SU-DHL-6 (cell line): ENCODE measurements at regions not wholly inside any gene's neighbourhood (a gene's known extent, or its start where the extent isn't known, plus 50 kb on each side); places are given as distances from the start of the nearest gene placed in this dataset.

Experiments used
- H2AFZ ChIP-seq: fragments of 200-600 bp; sonication (generic); 2 replicates; pipeline ENCODE4 v1.6.1; 2014; ENCODE audit warnings: low read depth, mild to moderate bottlenecking, moderate library complexity, mixed read lengths, antibody characterized with exemption, low read length; ENCODE audit not compliant: severe bottlenecking
- H3F3A ChIP-seq: fragments of 200-600 bp; shearing (Covaris generic); 2 replicates; pipeline ENCODE4 v1.6.0; 2016; ENCODE audit warnings: antibody characterized with exemption, mild to moderate bottlenecking; ENCODE audit not compliant: insufficient read depth
- H3K27ac ChIP-seq: fragments of 200-600 bp; sonication (generic); 2 replicates; pipeline ENCODE4 v1.5.1; 2016; ENCODE audit warnings: low read depth, mild to moderate bottlenecking, low read length, moderate library complexity, mixed read lengths
- H3K27me3 ChIP-seq: fragments of 200-600 bp; sonication (generic), shearing (Covaris generic); 2 replicates; pipeline ENCODE4 v1.6.0; 2014; ENCODE audit warnings: mild to moderate bottlenecking, low read length
- H3K36me3 ChIP-seq: fragments of 200-600 bp; sonication (generic); 2 replicates; pipeline ENCODE4 v1.6.1; 2014; ENCODE audit warnings: mild to moderate bottlenecking, low read length, mixed read lengths
- H3K4me2 ChIP-seq: fragments of 300-600, 200-600 bp; shearing (Covaris generic), sonication (generic); 2 replicates; pipeline ENCODE4 v1.6.0; 2014; ENCODE audit warnings: low read length, low read depth, mild to moderate bottlenecking; ENCODE audit not compliant: poor library complexity, severe bottlenecking
- H3K4me3 ChIP-seq: fragments of 200-600 bp; sonication (generic); 2 replicates; pipeline ENCODE4 v1.5.1; 2014; ENCODE audit warnings: antibody characterized with exemption, low read length, mild to moderate bottlenecking, mixed read lengths; ENCODE audit not compliant: insufficient read depth, poor library complexity, severe bottlenecking
- H3K79me2 ChIP-seq: fragments of 200-600 bp; sonication (generic); 2 replicates; pipeline ENCODE4 v1.6.1; 2014; ENCODE audit warnings: mild to moderate bottlenecking, low read length, moderate library complexity; ENCODE audit not compliant: insufficient read depth
- H3K9ac ChIP-seq: fragments of 200-600 bp; sonication (generic); 2 replicates; pipeline ENCODE4 v1.7.0; 2014; ENCODE audit warnings: mild to moderate bottlenecking, low read length
- H3K9me2 ChIP-seq: fragments of 200-600 bp; sonication (generic); replicated peaks from 2 replicates; pipeline ENCODE4 v1.6.1; 2014; ENCODE audit warnings: low read length; ENCODE audit not compliant: insufficient read depth
- H3K9me3 ChIP-seq: fragments of 200-600 bp; sonication (generic); 2 replicates; pipeline ENCODE4 v1.6.1; 2014; ENCODE audit warnings: low read length, mixed read lengths; ENCODE audit not compliant: insufficient read depth
- H4K20me1 ChIP-seq: fragments of 200-600 bp; sonication (generic); 2 replicates; pipeline ENCODE4 v1.6.1; 2014; ENCODE audit warnings: low read depth, mild to moderate bottlenecking, antibody characterized with exemption, low read length, moderate library complexity, mixed read lengths
- CTCF ChIP-seq: fragments of 200-600 bp; sonication (generic); IDR thresholded peaks from one replicate; pipeline ENCODE4 v1.5.1; 2017; ENCODE audit warnings: antibody characterized with exemption, mild to moderate bottlenecking, low read length, moderate library complexity; ENCODE audit not compliant: insufficient read depth, poor library complexity, severe bottlenecking
- EZH2phosphoT487 ChIP-seq: fragments of 200-600 bp; sonication (generic), shearing (Covaris generic); conservative IDR thresholded peaks from 2 replicates; pipeline ENCODE4 v1.6.1; 2018; ENCODE audit warnings: mild to moderate bottlenecking, antibody characterized with exemption, low read length, moderate library complexity, mixed read lengths

- H3K4me3 ChIP-seq, result no peak overlapping the region
- H3K79me2 ChIP-seq, result no peaks in the 10 kb centered on the region
- H4K20me1 ChIP-seq, result no peaks in the 10 kb centered on the region
- H3K36me3 ChIP-seq, result no peaks in the 10 kb centered on the region
- H3F3A ChIP-seq, result no peaks in the 10 kb centered on the region
- no peaks in the 10 kb centered on the region for H3K27me3 ChIP-seq
- TF ChIP-seq EZH2phosphoT487 (no peak), CTCF (no peak)
- no peak overlapping the region for H2AFZ ChIP-seq
- no peak overlapping the region for H3K4me2 ChIP-seq
- no peaks in the 10 kb centered on the region for H3K9me3 ChIP-seq
- H3K27ac ChIP-seq, result no peak overlapping the region
- H3K9ac ChIP-seq, result no peak overlapping the region
- no peaks in the 10 kb centered on the region for H3K9me2 ChIP-seq
These were observed 472.0 kb downstream of the ACTL7B start for GRCh38 chr9:108383796-108384195.

GRCh38 chr9:108382310-108382709 is 473.5 kb downstream of the ACTL7B start:
- Histone ChIP-seq H3K9me3 (no peaks in the 10 kb centered on the region), H3K79me2 (no peaks in the 10 kb centered on the region), H3K9me2 (no peaks in the 10 kb centered on the region), H2AFZ (no peak overlapping the region), H4K20me1 (no peaks in the 10 kb centered on the region), H3K4me3 (no peak overlapping the region), H3F3A (no peaks in the 10 kb centered on the region), H3K36me3 (no peaks in the 10 kb centered on the region), H3K9ac (no peak overlapping the region), H3K27me3 (no peaks in the 10 kb centered on the region), H3K27ac (no peak overlapping the region), H3K4me2 (no peak overlapping the region)
- TF ChIP-seq EZH2phosphoT487 (no peak), CTCF (no peak)

GRCh38 chr9:108377881-108378280 is 477.9 kb downstream of the ACTL7B start:
- no peaks in the 10 kb centered on the region for H3K36me3 ChIP-seq
- no peaks in the 10 kb centered on the region for H3K79me2 ChIP-seq
- H3K9ac ChIP-seq, result no peak overlapping the region

More at GRCh38 chr9:108377881-108378280, 477.9 kb downstream of the ACTL7B start:
- Histone ChIP-seq H3K4me2 (no peak overlapping the region), H3K27ac (no peak overlapping the region), H4K20me1 (no peaks in the 10 kb centered on the region), H3F3A (no peaks in the 10 kb centered on the region), H2AFZ (no peak overlapping the region), H3K4me3 (no peak overlapping the region), H3K9me3 (no peaks in the 10 kb centered on the region), H3K27me3 (no peaks in the 10 kb centered on the region), H3K9me2 (no peaks in the 10 kb centered on the region)
- TF ChIP-seq CTCF, result no peak
- no peak for TF ChIP-seq EZH2phosphoT487
